GM12878 (cell line): ENCODE measurements at regions not wholly inside any gene's neighbourhood (a gene's known extent, or its start where the extent isn't known, plus 50 kb on each side); places are given as distances from the start of the nearest gene placed in this dataset.

ENCODE experiments used
- ATAC-seq: fragments of 200-7000 bp; cut with Tn5 transposase; 3 replicates; pipeline ENCODE4 v1.9.1; 2020; ENCODE audit warnings: mild to moderate bottlenecking, moderate library complexity
- BruUV-seq: library from RNA; stranded (reverse); fragments of 400-500 nt; replicated peaks from 2 replicates; lab custom pipeline; 2021; lab: Mats Ljungman, UMichigan
- CTCF ChIA-PET: fragments of 300-600 bp; sonication (Branson Sonifier 250); formaldehyde crosslinking; extraction: SDS; loops from one replicate; lab custom pipeline; 2021; ENCODE audit warnings: inconsistent platforms; lab: Yijun Ruan, JAX
- POLR2A ChIA-PET: fragments of 350-600 bp; formaldehyde crosslinking; extraction: SDS; loops from one replicate; lab custom pipeline; 2021; ENCODE audit warnings: inconsistent platforms; lab: Charles Lee
- RAD21 ChIA-PET: fragments of 300-600 bp; sonication (Branson Sonifier 250); formaldehyde crosslinking; loops from one replicate; lab custom pipeline; 2023; ENCODE audit warnings: antibody characterized with exemption; ENCODE audit not compliant: unreplicated experiment; lab: Charles Lee
- SMC1A ChIA-PET: fragments of 300-600 bp; sonication (Branson Sonifier 250); formaldehyde crosslinking; loops from one replicate; lab custom pipeline; 2023; ENCODE audit not compliant: unreplicated experiment, uncharacterized antibody; lab: Charles Lee
- DNase-seq: peaks from one replicate; pipeline ENCODE4 v3.0.0-alpha.2; 2011; ENCODE audit warnings: low read depth, low spot score
- FAIRE-seq: peaks from 3 replicates; lab custom pipeline; 2011; peaks lifted over from hg19 to GRCh38; lab: Jason Lieb, UNC
- H2AFZ ChIP-seq: 2 replicates; pipeline ENCODE4 v1.6.0; 2011; ENCODE audit warnings: low read depth, low read length, control low read depth; ENCODE audit not compliant: control insufficient read depth
- H3K27ac ChIP-seq: 2 replicates; pipeline ENCODE4 v1.5.1; 2011; ENCODE audit warnings: control low read depth; ENCODE audit not compliant: control insufficient read depth, insufficient read depth
- H3K27me3 ChIP-seq, 2 experiments: replicated peaks in 1 of 2; 2 replicates each; pipeline versions ENCODE4 v1.6.0 to v1.6.1; 2011; ENCODE audit warnings: low read length in 1 of 2; ENCODE audit not compliant: control insufficient read depth in 2 of 2, insufficient read depth in 2 of 2
- H3K36me3 ChIP-seq, 2 experiments: 2 replicates each; pipeline ENCODE4 v1.5.1; 2011; ENCODE audit warnings: low read length in 1 of 2; ENCODE audit not compliant: control insufficient read depth in 2 of 2, insufficient read depth in 2 of 2
- H3K4me1 ChIP-seq: 2 replicates; pipeline ENCODE4 v1.6.1; 2011; ENCODE audit warnings: mild to moderate bottlenecking, low read length, moderate library complexity, mixed read lengths; ENCODE audit not compliant: control insufficient read depth, insufficient read depth
- H3K4me2 ChIP-seq: 2 replicates; pipeline ENCODE4 v1.6.0; 2011; ENCODE audit warnings: control low read depth; ENCODE audit not compliant: control insufficient read depth, insufficient read depth
- H3K4me3 ChIP-seq: fragments of 200-600 bp; sonication (generic); 2 replicates; pipeline ENCODE4 v1.5.1; 2016
- H3K79me2 ChIP-seq: 2 replicates; pipeline ENCODE4 v1.6.0; 2011; ENCODE audit warnings: low read length; ENCODE audit not compliant: control insufficient read depth, insufficient read depth
- H3K9ac ChIP-seq: 2 replicates; pipeline ENCODE4 v1.8.0; 2011; ENCODE audit warnings: low read length, control low read depth, mixed read lengths; ENCODE audit not compliant: control insufficient read depth, insufficient read depth
- H3K9me3 ChIP-seq: replicated peaks from 3 replicates; pipeline ENCODE4 v1.5.1; 2011; ENCODE audit warnings: mild to moderate bottlenecking, low read length; ENCODE audit not compliant: control insufficient read depth, insufficient read depth
- H4K20me1 ChIP-seq: 2 replicates; pipeline ENCODE4 v1.6.0; 2011; ENCODE audit not compliant: control insufficient read depth, insufficient read depth
- KAT2A ChIP-seq: conservative IDR thresholded peaks from 2 replicates; pipeline ENCODE4 v1.6.1; 2011; ENCODE audit warnings: low read depth, low read length; ENCODE audit not compliant: control insufficient read depth
- MEF2B ChIP-seq: fragments of 450-650 bp; IDR thresholded peaks from 2 replicates; pipeline ENCODE4 v1.6.1; 2018; ENCODE audit warnings: mild to moderate bottlenecking, moderate library complexity; ENCODE audit not compliant: partially characterized antibody, poor library complexity, severe bottlenecking
- MLLT1 ChIP-seq: fragments of 450-650 bp; IDR thresholded peaks from 2 replicates; pipeline ENCODE4 v1.6.1; 2016; ENCODE audit warnings: mild to moderate bottlenecking
- POLR2A ChIP-seq: IDR thresholded peaks from 2 replicates; pipeline ENCODE4 v1.6.1; 2011; ENCODE audit warnings: low read depth, mild to moderate bottlenecking, low read length
- RELA ChIP-seq: fragments of 450-650 bp; IDR thresholded peaks from 2 replicates; pipeline ENCODE4 v1.8.0; 2014; ENCODE audit warnings: borderline replicate concordance; ENCODE audit not compliant: partially characterized antibody
- SUZ12 ChIP-seq: fragments of 200-600 bp; sonication (generic); IDR thresholded peaks from one replicate; pipeline ENCODE4 v1.6.1; 2018; ENCODE audit warnings: antibody characterized with exemption, mild to moderate bottlenecking; ENCODE audit not compliant: unreplicated experiment
- WGBS: methylation state at CpG from one replicate; pipeline ENCODE4 v1.1.6; 2016; ENCODE audit warnings: low lambda C conversion rate; ENCODE audit not compliant: insufficient replicate concordance, insufficient coverage; ENCODE audit errors: missing lambda C conversion rate; 5-methylcytosine and 5-hydroxymethylcytosine counted together
- in situ Hi-C: fragments of 300-500 bp; cut with MboI; formaldehyde crosslinking; loops from 9 replicates; pipeline ENCODE4 v1.14.3; 2018; ENCODE audit warnings: mixed read lengths
- intact Hi-C: fragments of 100-400 bp; cut with micrococcal nuclease; formaldehyde crosslinking; loops from one replicate; pipeline ENCODE4 v1.14.2; 2022; ENCODE audit not compliant: unreplicated experiment

GRCh38 chr11:134763030-134763388 lies 351.0 kb upstream of the B3GAT1 start (continued):
- TF ChIP-seq RELA, result no peak

- 60% methylated on average over 42 of the region's 59 CpGs for WGBS
- no peaks in the 10 kb centered on the region for H3K79me2 ChIP-seq
- H3K27ac ChIP-seq, result no peak overlapping the region
- intact Hi-C loops, result no loop called here
- TF ChIP-seq MLLT1 (no peak), POLR2A (no peak), KAT2A (no peak), SUZ12 (no peak), MEF2B (no peak)
- no peaks in the 10 kb centered on the region for H3K4me1 ChIP-seq
- no peak overlapping the region for H3K4me2 ChIP-seq
- no peaks in the 10 kb centered on the region for H3K9me3 ChIP-seq
- peaks cover 0 to 2% of the 10 kb centered on the region in 2 experiments; a peak in 1 of 4 replicates for H3K27me3 ChIP-seq
- no peaks in the 10 kb centered on the region for H3K36me3 ChIP-seq
- CTCF ChIA-PET, result no interaction called here
- no peak overlapping the region for H2AFZ ChIP-seq
- H3K9ac ChIP-seq, result no peak overlapping the region
- ATAC-seq (no peak), FAIRE-seq (no peak), DNase-seq (no peak)
- BruUV-seq, result no TSS peak
- SMC1A ChIA-PET, result no interaction called here
- no peaks in the 10 kb centered on the region for H4K20me1 ChIP-seq
- POLR2A ChIA-PET, result no interaction called here
- H3K4me3 ChIP-seq, result no peak overlapping the region
- in situ Hi-C loops, result no loop called here
- RAD21 ChIA-PET, result no interaction called here
These were observed 350.4 kb upstream of the B3GAT1 start for GRCh38 chr11:134762248-134763029.
